GM12872 (cell line): ENCODE measurements at regions not wholly inside any gene's neighbourhood (a gene's known extent, or its start where the extent isn't known, plus 50 kb on each side); places are given as distances from the start of the nearest gene placed in this dataset.

ENCODE experiments used
- TF ChIP-seq, protein P1 (sequence below): IDR thresholded peaks from 3 replicates; pipeline ENCODE4 v1.5.1; 2011; ENCODE audit warnings: low read depth, mild to moderate bottlenecking, low read length, moderate library complexity; ENCODE audit not compliant: insufficient read depth

DNA sequence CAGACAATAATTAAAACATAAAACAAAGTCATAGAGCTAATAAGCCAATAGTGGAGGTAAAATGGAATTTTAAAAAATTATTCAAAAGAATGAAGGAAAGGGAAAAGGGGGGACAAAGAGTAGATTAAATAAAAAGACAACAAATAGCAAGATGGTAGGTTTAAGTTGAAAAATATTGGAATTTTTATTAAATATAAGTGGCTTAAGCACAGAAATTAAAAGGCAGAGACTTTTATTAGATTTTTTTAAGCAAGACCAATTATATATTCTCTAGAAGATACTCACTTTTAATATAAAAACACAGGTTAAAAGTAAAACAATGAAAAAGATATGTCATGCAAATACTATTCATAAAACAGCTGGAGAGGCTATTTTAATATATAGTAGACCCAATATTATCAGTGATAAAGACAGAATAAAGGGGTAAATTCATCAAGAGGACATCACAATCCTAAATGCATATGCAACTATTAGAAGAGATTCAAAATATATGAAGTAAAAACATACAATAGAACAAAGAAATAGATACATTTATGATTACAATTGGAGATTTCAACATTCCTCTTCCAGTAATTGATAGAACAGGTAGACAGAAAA lies 98.7 kb downstream of the CYP26B1 start:
- TF ChIP-seq, protein P1, sequence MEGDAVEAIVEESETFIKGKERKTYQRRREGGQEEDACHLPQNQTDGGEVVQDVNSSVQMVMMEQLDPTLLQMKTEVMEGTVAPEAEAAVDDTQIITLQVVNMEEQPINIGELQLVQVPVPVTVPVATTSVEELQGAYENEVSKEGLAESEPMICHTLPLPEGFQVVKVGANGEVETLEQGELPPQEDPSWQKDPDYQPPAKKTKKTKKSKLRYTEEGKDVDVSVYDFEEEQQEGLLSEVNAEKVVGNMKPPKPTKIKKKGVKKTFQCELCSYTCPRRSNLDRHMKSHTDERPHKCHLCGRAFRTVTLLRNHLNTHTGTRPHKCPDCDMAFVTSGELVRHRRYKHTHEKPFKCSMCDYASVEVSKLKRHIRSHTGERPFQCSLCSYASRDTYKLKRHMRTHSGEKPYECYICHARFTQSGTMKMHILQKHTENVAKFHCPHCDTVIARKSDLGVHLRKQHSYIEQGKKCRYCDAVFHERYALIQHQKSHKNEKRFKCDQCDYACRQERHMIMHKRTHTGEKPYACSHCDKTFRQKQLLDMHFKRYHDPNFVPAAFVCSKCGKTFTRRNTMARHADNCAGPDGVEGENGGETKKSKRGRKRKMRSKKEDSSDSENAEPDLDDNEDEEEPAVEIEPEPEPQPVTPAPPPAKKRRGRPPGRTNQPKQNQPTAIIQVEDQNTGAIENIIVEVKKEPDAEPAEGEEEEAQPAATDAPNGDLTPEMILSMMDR, result no peak

DNA sequence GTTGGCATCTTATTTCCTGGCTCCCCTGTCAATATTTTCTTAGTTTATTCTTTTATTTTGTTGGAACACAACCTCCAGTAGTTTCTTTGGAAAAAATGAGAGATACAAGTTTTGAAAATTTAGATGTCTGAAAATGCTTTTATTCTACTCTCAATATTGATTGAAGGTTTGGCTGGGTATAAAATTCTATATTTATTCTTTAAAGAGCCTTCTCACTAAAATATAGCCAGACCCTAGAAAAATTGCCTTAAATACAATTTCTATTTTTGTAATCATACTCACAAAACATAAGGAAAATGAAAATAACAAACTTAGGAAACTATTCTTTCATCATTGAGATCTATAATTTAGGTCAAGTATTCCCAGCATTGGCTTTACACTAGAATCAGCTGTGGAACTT lies 103.7 kb downstream of the CYP26B1 start:
- TF ChIP-seq, protein P1, result no peak

DNA sequence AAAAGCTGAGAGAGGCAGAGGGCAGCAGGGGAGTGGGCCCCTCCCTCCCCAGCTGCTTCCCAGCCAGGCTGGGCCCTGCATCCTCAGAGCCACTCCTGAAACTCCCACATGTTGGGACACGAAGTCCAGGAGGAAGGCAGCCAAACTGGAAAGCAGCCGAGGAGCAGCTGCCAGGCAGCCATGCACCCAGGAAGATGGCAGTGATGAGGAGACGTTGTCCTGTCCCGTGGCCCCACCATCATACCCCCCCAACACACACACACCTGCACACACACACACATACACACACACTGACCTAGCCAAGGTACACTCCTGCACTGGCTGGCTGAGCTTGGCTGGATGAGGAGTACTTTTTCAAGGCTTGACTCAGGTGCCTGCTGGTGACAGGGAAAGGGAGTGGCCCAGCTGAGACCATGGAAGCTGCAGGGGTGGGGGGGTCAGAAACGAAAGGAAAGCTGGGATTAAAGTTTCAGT lies 106.0 kb downstream of the CYP26B1 start:
- TF ChIP-seq, protein P1, result no peak

DNA sequence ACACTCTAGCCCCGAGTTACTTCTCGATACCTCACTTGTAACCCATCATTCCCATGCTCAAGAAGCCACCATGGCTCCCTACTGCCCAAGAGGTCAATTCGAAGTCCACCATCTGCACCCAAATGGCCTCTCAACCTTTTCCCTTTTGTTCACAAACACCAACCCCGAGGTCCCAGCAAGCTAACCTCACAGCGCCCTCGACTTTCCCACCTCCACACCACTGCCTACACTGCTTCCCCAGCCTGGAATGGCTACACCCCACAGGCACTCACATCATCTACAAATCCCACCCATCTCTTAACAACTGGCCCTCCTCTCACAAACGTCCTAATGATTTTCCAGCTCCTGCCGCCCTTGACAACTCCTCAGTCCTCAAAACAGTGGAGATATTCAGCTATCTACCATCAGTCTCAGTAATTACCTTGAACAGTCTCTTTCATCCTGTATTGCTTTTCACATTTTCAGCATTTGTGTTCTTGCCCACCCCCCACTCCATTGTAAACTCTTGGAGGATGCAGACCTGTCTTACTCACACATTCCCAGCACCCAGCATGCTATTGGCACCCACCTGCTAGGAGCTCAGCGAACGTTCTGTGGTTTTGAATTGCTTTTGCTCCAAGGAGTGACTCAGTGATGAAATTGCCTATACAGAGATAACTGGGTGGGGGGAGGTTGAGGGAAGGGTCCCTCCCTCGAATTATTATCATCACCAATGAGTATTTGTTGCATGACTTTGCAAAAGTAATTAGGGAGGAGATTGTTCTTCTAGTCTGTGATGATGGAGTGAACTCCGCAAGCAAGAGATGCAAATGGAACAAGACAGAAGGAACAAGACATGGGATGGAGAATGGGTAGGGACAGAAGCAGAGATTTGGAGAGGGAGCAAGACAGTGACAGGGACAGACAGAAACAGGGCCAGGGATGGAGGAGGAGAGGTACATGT lies 106.8 kb downstream of the CYP26B1 start:
- TF ChIP-seq, protein P1, result no peak

DNA sequence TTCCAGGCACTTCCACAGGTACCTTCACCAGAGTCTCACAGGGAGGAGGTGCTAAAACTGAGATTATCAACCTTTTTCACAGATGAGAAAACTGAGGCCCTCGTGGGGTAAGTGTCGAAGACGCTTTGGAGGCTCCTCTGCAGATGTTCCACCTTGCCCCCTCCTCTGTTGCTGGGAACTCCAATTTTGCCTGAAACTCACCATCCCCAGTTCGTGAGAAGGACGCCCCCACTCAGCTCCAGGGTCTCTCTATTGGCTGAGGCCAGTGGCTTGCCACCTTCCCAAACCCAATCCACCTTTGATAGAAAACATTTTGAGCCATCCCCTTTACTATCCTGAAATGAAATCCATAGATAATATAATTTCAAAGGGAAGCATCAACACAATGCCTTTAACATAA lies 109.1 kb downstream of the CYP26B1 start:
- TF ChIP-seq, protein P1, result no peak

DNA sequence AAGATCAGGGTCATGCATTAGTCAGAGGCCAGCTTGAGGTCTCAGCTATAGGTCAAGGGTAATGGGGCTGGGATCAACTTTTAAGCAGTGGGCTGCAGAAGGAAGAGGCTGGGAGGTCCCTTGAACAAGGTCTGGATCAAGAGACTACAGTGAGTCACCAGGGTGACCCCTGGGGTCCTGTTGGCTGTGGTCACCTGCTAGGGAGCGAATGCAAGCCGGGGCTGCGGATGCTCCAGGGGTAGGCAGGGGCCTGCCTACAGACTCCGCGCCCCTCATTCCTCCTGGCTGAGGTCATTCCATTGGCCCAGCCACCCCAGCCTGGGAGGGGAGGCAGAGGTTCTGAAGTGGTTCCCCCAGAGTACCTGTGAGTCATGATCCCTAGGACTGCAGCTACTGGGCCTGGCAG lies 110.4 kb downstream of the CYP26B1 start:
- TF ChIP-seq, protein P1, result no peak

DNA sequence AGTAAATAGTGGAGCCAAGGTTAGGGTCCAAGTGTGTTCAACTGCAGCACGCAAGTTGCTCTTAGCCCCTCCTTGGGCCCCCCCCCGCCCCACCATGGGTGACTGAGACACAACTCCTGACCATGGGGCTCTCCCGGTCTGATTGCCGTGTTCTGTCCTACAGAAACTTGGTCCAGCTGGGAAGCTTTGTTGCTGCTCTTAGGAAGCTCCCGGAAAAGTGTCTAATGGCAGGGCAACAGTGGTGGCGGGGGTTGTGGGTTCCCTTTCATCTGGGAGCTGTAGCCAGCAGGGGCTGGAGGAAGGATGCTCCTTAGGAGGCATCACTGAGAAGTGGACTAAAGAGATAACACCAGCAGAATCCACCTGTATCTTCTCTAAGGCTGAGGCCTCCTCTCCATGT lies 111.1 kb downstream of the CYP26B1 start:
- TF ChIP-seq, protein P1, result no peak
